HL-60 (cell line): ENCODE measurements at regions not wholly inside any gene's neighbourhood (a gene's known extent, or its start where the extent isn't known, plus 50 kb on each side); places are given as distances from the start of the nearest gene placed in this dataset.

Experiments used
- DNase-seq, 2 experiments: peaks; one replicate each; pipeline ENCODE4 v3.0.0-alpha.2; 2010 to 2020; ENCODE audit warnings: low read depth in 1 of 2, low spot score in 1 of 2
- H3K27ac ChIP-seq: fragments of 250-450 bp; sonication (Bioruptor Pico); replicated peaks from 2 replicates; pipeline ENCODE4 v1.5.1; 2020; ENCODE audit warnings: mild to moderate bottlenecking, moderate library complexity
- H3K27me3 ChIP-seq: fragments of 250-450 bp; sonication (Bioruptor Pico); 2 replicates; pipeline ENCODE4 v1.5.1; 2021; ENCODE audit warnings: mild to moderate bottlenecking, moderate library complexity; ENCODE audit not compliant: insufficient read depth, poor library complexity, severe bottlenecking
- H3K4me3 ChIP-seq: replicated peaks from 2 replicates; pipeline ENCODE4 v1.5.1; 2011; ENCODE audit warnings: mild to moderate bottlenecking, control low read depth, low read length; ENCODE audit not compliant: insufficient read depth
- GABPA ChIP-seq: IDR thresholded peaks from 2 replicates; pipeline ENCODE4 v1.6.1; 2012; ENCODE audit warnings: low read depth
- POLR2AphosphoS5 ChIP-seq: IDR thresholded peaks from 2 replicates; pipeline ENCODE4 v1.6.1; 2012; ENCODE audit warnings: low read depth
- REST ChIP-seq: IDR thresholded peaks from 2 replicates; pipeline ENCODE4 v1.6.1; 2012; ENCODE audit warnings: low read depth; ENCODE audit not compliant: insufficient replicate concordance
- SPI1 ChIP-seq: IDR thresholded peaks from 2 replicates; pipeline ENCODE4 v1.6.1; 2012; ENCODE audit warnings: low read depth, mild to moderate bottlenecking, borderline replicate concordance
- TF ChIP-seq, protein P1 (sequence below): IDR thresholded peaks from one replicate; pipeline ENCODE4 v1.5.1; 2011; ENCODE audit warnings: low read length, control low read depth, inconsistent platforms; ENCODE audit not compliant: insufficient read depth

- Histone ChIP-seq H3K27me3 (no peaks in the 10 kb centered on the region), H3K27ac (no peak overlapping the region), H3K4me3 (no peak overlapping the region)
- no peak for DNase-seq
- TF ChIP-seq, protein P1, sequence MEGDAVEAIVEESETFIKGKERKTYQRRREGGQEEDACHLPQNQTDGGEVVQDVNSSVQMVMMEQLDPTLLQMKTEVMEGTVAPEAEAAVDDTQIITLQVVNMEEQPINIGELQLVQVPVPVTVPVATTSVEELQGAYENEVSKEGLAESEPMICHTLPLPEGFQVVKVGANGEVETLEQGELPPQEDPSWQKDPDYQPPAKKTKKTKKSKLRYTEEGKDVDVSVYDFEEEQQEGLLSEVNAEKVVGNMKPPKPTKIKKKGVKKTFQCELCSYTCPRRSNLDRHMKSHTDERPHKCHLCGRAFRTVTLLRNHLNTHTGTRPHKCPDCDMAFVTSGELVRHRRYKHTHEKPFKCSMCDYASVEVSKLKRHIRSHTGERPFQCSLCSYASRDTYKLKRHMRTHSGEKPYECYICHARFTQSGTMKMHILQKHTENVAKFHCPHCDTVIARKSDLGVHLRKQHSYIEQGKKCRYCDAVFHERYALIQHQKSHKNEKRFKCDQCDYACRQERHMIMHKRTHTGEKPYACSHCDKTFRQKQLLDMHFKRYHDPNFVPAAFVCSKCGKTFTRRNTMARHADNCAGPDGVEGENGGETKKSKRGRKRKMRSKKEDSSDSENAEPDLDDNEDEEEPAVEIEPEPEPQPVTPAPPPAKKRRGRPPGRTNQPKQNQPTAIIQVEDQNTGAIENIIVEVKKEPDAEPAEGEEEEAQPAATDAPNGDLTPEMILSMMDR: no peak
- TF ChIP-seq GABPA (no peak), POLR2AphosphoS5 (no peak), REST (no peak), SPI1 (no peak)
Measured at GRCh38 chr21:25491267-25491666, 116.0 kb downstream of the MRPL39 start.

DNA sequence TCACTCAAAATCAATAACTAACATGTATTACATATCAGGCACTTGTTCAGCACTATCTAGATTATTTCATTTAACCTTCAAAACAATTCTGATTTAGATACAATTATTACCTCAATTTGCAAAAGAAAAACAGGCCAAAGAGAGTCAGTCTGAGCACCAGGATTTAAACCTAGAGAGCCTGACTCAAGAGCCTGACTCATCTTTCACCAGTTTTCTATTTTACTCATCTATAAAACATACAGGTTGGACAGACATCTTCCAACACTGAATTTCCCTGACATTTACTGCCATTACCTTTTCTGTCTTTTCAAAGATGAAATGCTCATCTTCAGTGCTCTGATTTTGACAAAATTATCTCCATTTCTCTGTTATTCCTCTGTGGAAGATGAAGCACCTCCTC is 116.5 kb downstream of the MRPL39 start:
- Histone ChIP-seq H3K27me3 (no peaks in the 10 kb centered on the region), H3K27ac (no peak overlapping the region), H3K4me3 (no peak overlapping the region)
- TF ChIP-seq POLR2AphosphoS5 (no peak), GABPA (no peak), SPI1 (no peak), REST (no peak)
- TF ChIP-seq, protein P1: no peak
- DNase-seq: no peak

DNA sequence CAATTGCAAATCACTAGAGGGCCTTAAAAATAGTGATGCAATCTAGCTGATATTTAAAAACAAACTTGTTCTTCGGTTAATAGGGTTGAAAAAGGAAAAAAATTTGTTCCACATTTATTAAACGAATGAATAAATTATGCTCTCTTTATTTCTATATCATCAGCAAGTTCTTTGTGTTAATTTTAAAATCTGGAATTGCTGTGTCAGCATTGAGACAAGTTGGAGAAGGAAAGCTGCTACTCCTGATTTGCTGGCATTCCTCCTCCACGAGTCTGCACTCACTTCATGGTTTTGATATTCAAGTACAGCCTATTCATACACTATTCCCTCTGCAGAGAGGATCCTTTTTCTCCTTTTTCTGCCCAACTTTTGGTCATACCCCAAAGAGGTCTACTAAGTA is 117.6 kb downstream of the MRPL39 start:
- no peaks in the 10 kb centered on the region for H3K27me3 ChIP-seq
- no peak for DNase-seq
- TF ChIP-seq GABPA (no peak), SPI1 (no peak), POLR2AphosphoS5 (no peak), REST (no peak)
- TF ChIP-seq, protein P1: no peak
- H3K27ac ChIP-seq: no peak overlapping the region
- no peak overlapping the region for H3K4me3 ChIP-seq
